ENCODE measurements at regions not wholly inside any gene's neighbourhood (a gene's known extent, or its start where the extent isn't known, plus 50 kb on each side); places are given as distances from the start of the nearest gene placed in this dataset.

GRCh38 chr14:100666851-100667250 is 59.8 kb upstream of the DLK1 start:
- BruUV-seq (replicated peaks) = no TSS peak
- Histone ChIP-seq H3K79me2 (ENCODE audit: low read length) (no peaks in the 10 kb centered on the region), H3K4me1 (ENCODE audit: insufficient read depth, low read length) (peaks cover 16% of the 10 kb centered on the region), H3K27ac (ENCODE audit: low read length) (no peak overlapping the region), H3K9me3 (ENCODE audit: low read length) (no peaks in the 10 kb centered on the region), H3K36me3 (ENCODE audit: low read depth, low read length) (no peaks in the 10 kb centered on the region), H3K9ac (ENCODE audit: low read length) (no peak overlapping the region), H2AFZ (ENCODE audit: low read length) (no peak overlapping the region), H3K27me3 (ENCODE audit: low read length) (no peaks in the 10 kb centered on the region), H4K20me1 (ENCODE audit: low read length) (no peaks in the 10 kb centered on the region), H3K4me3 (ENCODE audit: low read length) (no peak overlapping the region), H3K4me2 (ENCODE audit: low read length) (no peak overlapping the region), H3F3A (ENCODE audit: low read length, unreplicated experiment) (no peaks in the 10 kb centered on the region), H3K9me2 (replicated peaks; ENCODE audit: low read length) (no peaks in the 10 kb centered on the region)
- TF ChIP-seq EZH2phosphoT487 (IDR thresholded peaks at IDR 0.05; ENCODE audit: borderline replicate concordance, low read length) (no peak), EZH2 (IDR thresholded peaks at IDR 0.05; ENCODE audit: low read length, unreplicated experiment) (no peak), CTCF (conservative IDR thresholded peaks at IDR 0.05; ENCODE audit: low read depth, low read length) (no peak)
- ATAC-seq = no peak
- ChIA-PET CTCF (no interaction called here), POLR2A (ENCODE audit: unreplicated experiment) (no interaction called here)
- DNase-seq = no peak
- intact Hi-C loops (cut with micrococcal nuclease) = loop anchor here (10.0 kb wide), 2 partner anchors 188 to 998 kb away; no protein-coding TSS in a partner anchor

- Histone ChIP-seq H3K9me3 (ENCODE audit: low read length) (no peaks in the 10 kb centered on the region), H4K20me1 (ENCODE audit: low read length) (no peaks in the 10 kb centered on the region), H3K9me2 (replicated peaks; ENCODE audit: low read length) (no peaks in the 10 kb centered on the region), H3K36me3 (ENCODE audit: low read depth, low read length) (no peaks in the 10 kb centered on the region), H3K27ac (ENCODE audit: low read length) (no peak overlapping the region), H3K27me3 (ENCODE audit: low read length) (no peaks in the 10 kb centered on the region), H3K4me1 (ENCODE audit: insufficient read depth, low read length) (peaks cover 16% of the 10 kb centered on the region), H2AFZ (ENCODE audit: low read length) (no peak overlapping the region), H3K9ac (ENCODE audit: low read length) (no peak overlapping the region), H3K4me2 (ENCODE audit: low read length) (no peak overlapping the region), H3F3A (ENCODE audit: low read length, unreplicated experiment) (no peaks in the 10 kb centered on the region), H3K4me3 (ENCODE audit: low read length) (no peak overlapping the region), H3K79me2 (ENCODE audit: low read length) (no peaks in the 10 kb centered on the region)
- ChIA-PET CTCF (no interaction called here), POLR2A (ENCODE audit: unreplicated experiment) (no interaction called here)
- ATAC-seq = no peak
- no peak for DNase-seq
- BruUV-seq (replicated peaks) = no TSS peak
- intact Hi-C loops (cut with micrococcal nuclease) = loop anchor here (10.0 kb wide), 2 partner anchors 187 to 997 kb away; no protein-coding TSS in a partner anchor
- TF ChIP-seq EZH2phosphoT487 (IDR thresholded peaks at IDR 0.05; ENCODE audit: borderline replicate concordance, low read length) = no peak
- TF ChIP-seq EZH2 (IDR thresholded peaks at IDR 0.05; ENCODE audit: low read length, unreplicated experiment) = no peak
- TF ChIP-seq CTCF (conservative IDR thresholded peaks at IDR 0.05; ENCODE audit: low read depth, low read length) = no peak
These were observed 59.0 kb upstream of the DLK1 start for GRCh38 chr14:100667656-100668055.

- TF ChIP-seq EZH2phosphoT487 (IDR thresholded peaks at IDR 0.05; ENCODE audit: borderline replicate concordance, low read length) = no peak
- TF ChIP-seq EZH2 (IDR thresholded peaks at IDR 0.05; ENCODE audit: low read length, unreplicated experiment) = no peak
- TF ChIP-seq CTCF (conservative IDR thresholded peaks at IDR 0.05; ENCODE audit: low read depth, low read length) = no peak
- Histone ChIP-seq H3K36me3 (ENCODE audit: low read depth, low read length) (no peaks in the 10 kb centered on the region), H3F3A (ENCODE audit: low read length, unreplicated experiment) (no peaks in the 10 kb centered on the region), H4K20me1 (ENCODE audit: low read length) (no peaks in the 10 kb centered on the region), H2AFZ (ENCODE audit: low read length) (no peak overlapping the region), H3K79me2 (ENCODE audit: low read length) (no peaks in the 10 kb centered on the region), H3K27me3 (ENCODE audit: low read length) (no peaks in the 10 kb centered on the region), H3K9ac (ENCODE audit: low read length) (no peak overlapping the region), H3K27ac (ENCODE audit: low read length) (no peak overlapping the region), H3K9me2 (replicated peaks; ENCODE audit: low read length) (no peaks in the 10 kb centered on the region), H3K4me3 (ENCODE audit: low read length) (no peak overlapping the region), H3K4me1 (ENCODE audit: insufficient read depth, low read length) (peaks cover 23% of the 10 kb centered on the region), H3K9me3 (ENCODE audit: low read length) (no peaks in the 10 kb centered on the region), H3K4me2 (ENCODE audit: low read length) (no peak overlapping the region)
- BruUV-seq (replicated peaks) = no TSS peak
- DNase-seq (no peak), ATAC-seq (no peak)
- intact Hi-C loops (cut with micrococcal nuclease) = loop anchor here (10.0 kb wide), 2 partner anchors 186 to 996 kb away; no protein-coding TSS in a partner anchor
- POLR2A ChIA-PET (ENCODE audit: unreplicated experiment) = no interaction called here
- CTCF ChIA-PET = no interaction called here
These were observed 58.3 kb upstream of the DLK1 start for GRCh38 chr14:100668352-100668751.
